Neural cell (in vitro differentiated cells): ENCODE measurements at regions not wholly inside any gene's neighbourhood (a gene's known extent, or its start where the extent isn't known, plus 50 kb on each side); places are given as distances from the start of the nearest gene placed in this dataset.

Experiments
- H2AFZ ChIP-seq: fragments of 200-600, 300-800 bp; sonication (generic), shearing (Covaris generic); 2 replicates; pipeline ENCODE4 v1.6.0; 2014; ENCODE audit warnings: low read depth, mild to moderate bottlenecking, antibody characterized with exemption, low read length, moderate library complexity
- H3F3A ChIP-seq: fragments of 200-600 bp; shearing (Covaris generic); 2 replicates; pipeline ENCODE4 v1.6.1; 2016; ENCODE audit warnings: mild to moderate bottlenecking, moderate library complexity, mixed read lengths, antibody characterized with exemption, low read length; ENCODE audit not compliant: insufficient read depth, poor library complexity, severe bottlenecking
- H3K27ac ChIP-seq: fragments of 200-600, 300-800 bp; sonication (generic), shearing (Covaris generic); 2 replicates; pipeline ENCODE4 v1.5.1; 2014; ENCODE audit warnings: mild to moderate bottlenecking, low read length, moderate library complexity
- H3K27me3 ChIP-seq: fragments of 300-800, 200-600 bp; sonication (generic), shearing (Covaris generic); 2 replicates; pipeline ENCODE4 v1.6.0; 2014; ENCODE audit warnings: mild to moderate bottlenecking, low read depth, low read length, moderate library complexity; ENCODE audit not compliant: insufficient read depth
- H3K36me3 ChIP-seq: fragments of 300-800, 200-600 bp; sonication (generic), shearing (Covaris generic); 2 replicates; pipeline ENCODE4 v1.5.1; 2014; ENCODE audit warnings: mild to moderate bottlenecking, antibody characterized with exemption, low read length, moderate library complexity; ENCODE audit not compliant: insufficient read depth
- H3K4me2 ChIP-seq: fragments of 300-800, 200-600 bp; sonication (generic), shearing (Covaris generic); 2 replicates; pipeline ENCODE4 v1.6.0; 2014; ENCODE audit warnings: mild to moderate bottlenecking, low read length
- H3K4me3 ChIP-seq: fragments of 300-800, 200-600 bp; sonication (generic), shearing (Covaris generic); 2 replicates; pipeline ENCODE4 v1.5.1; 2014; ENCODE audit warnings: mild to moderate bottlenecking, low read length, moderate library complexity
- H3K79me2 ChIP-seq: fragments of 200-600 bp; shearing (Covaris generic); replicated peaks from 2 replicates; pipeline ENCODE4 v1.6.0; 2014; ENCODE audit warnings: mild to moderate bottlenecking, low read length, moderate library complexity; ENCODE audit not compliant: insufficient read depth
- H3K9ac ChIP-seq: fragments of 300-800, 200-600 bp; sonication (generic), shearing (Covaris generic); 2 replicates; pipeline ENCODE4 v1.6.1; 2016; ENCODE audit warnings: mild to moderate bottlenecking, low read length, mixed read lengths
- H3K9me2 ChIP-seq: fragments of 200-600 bp; shearing (Covaris generic); 2 replicates; pipeline ENCODE4 v1.6.1; 2016; ENCODE audit warnings: mild to moderate bottlenecking, low read length, mixed read lengths; ENCODE audit not compliant: insufficient read depth
- H3K9me3 ChIP-seq: fragments of 200-600, 300-800 bp; sonication (generic), shearing (Covaris generic); 2 replicates; pipeline ENCODE4 v1.6.1; 2016; ENCODE audit warnings: mild to moderate bottlenecking, mixed run types, low read length, moderate library complexity, mixed read lengths
- H4K20me1 ChIP-seq: fragments of 200-600 bp; shearing (Covaris generic); 2 replicates; pipeline ENCODE4 v1.6.1; 2016; ENCODE audit warnings: mild to moderate bottlenecking, mixed run types; ENCODE audit not compliant: insufficient read depth
- CTCF ChIP-seq: fragments of 450-650 bp; IDR thresholded peaks from 2 replicates; pipeline ENCODE4 v1.5.1; 2014; ENCODE audit warnings: antibody characterized with exemption, mild to moderate bottlenecking, moderate library complexity; ENCODE audit not compliant: poor library complexity, severe bottlenecking
- EP300 ChIP-seq: fragments of 450-650 bp; conservative IDR thresholded peaks from 2 replicates; pipeline ENCODE4 v1.6.1; 2014; ENCODE audit warnings: antibody characterized with exemption, mild to moderate bottlenecking, moderate library complexity; ENCODE audit not compliant: poor library complexity, severe bottlenecking
- EZH2 ChIP-seq: fragments of 200-600, 300-800 bp; shearing (Covaris generic), sonication (generic); IDR thresholded peaks from 2 replicates; pipeline ENCODE4 v1.6.1; 2014; ENCODE audit warnings: antibody characterized with exemption, low read length, borderline replicate concordance, mild to moderate bottlenecking; ENCODE audit not compliant: insufficient read depth, poor library complexity, severe bottlenecking
- MXI1 ChIP-seq: fragments of 450-650 bp; conservative IDR thresholded peaks from 2 replicates; pipeline ENCODE4 v1.6.1; 2014; ENCODE audit warnings: antibody characterized with exemption, mild to moderate bottlenecking; ENCODE audit not compliant: poor library complexity, severe bottlenecking
- POLR2AphosphoS5 ChIP-seq: IDR thresholded peaks from 2 replicates; pipeline ENCODE4 v1.6.1; 2012
- RAD21 ChIP-seq: fragments of 450-650 bp; conservative IDR thresholded peaks from 2 replicates; pipeline ENCODE4 v1.6.1; 2014; ENCODE audit warnings: antibody characterized with exemption, mild to moderate bottlenecking, moderate library complexity
- REST ChIP-seq: IDR thresholded peaks from 2 replicates; pipeline ENCODE4 v1.6.1; 2012; ENCODE audit warnings: borderline replicate concordance
- SMC3 ChIP-seq: fragments of 450-650 bp; conservative IDR thresholded peaks from 2 replicates; pipeline ENCODE4 v1.6.1; 2014; ENCODE audit warnings: antibody characterized with exemption, mild to moderate bottlenecking, moderate library complexity; ENCODE audit not compliant: poor library complexity
- TAF1 ChIP-seq: IDR thresholded peaks from 2 replicates; pipeline ENCODE4 v1.6.1; 2012; ENCODE audit warnings: low read depth

DNA sequence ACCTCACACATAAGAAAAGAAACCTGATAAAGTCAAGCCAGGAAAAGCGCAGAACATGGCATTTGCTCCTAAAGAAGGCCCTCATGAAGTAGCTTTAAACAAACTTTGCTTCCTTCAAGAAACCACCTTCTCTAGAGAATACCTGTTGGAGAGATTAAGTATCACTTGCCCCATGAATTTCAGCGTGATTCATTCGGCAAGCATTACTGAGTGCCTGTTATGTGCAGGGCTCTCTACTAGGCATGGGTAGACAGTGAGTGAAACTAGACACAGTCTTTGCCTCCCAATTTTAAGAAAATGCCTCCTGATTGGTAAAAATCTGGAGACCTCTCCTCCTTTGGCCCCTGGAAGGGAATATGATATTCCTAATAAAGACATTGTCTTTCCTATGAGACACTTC, 475.8 kb upstream of the NBEA start:
- Histone ChIP-seq H4K20me1 (no peaks in the 10 kb centered on the region), H3K4me2 (no peak overlapping the region), H3K9ac (no peak overlapping the region), H2AFZ (no peak overlapping the region), H3K27me3 (no peaks in the 10 kb centered on the region), H3K27ac (no peak overlapping the region), H3K4me3 (no peak overlapping the region), H3K79me2 (no peaks in the 10 kb centered on the region), H3F3A (no peaks in the 10 kb centered on the region), H3K9me3 (no peaks in the 10 kb centered on the region), H3K36me3 (no peaks in the 10 kb centered on the region), H3K9me2 (no peaks in the 10 kb centered on the region)
- no peak for TF ChIP-seq CTCF
- TF ChIP-seq MXI1: no peak
- no peak for TF ChIP-seq EP300
- no peak for TF ChIP-seq EZH2
- TF ChIP-seq SMC3: no peak
- TF ChIP-seq RAD21: no peak
- TF ChIP-seq POLR2AphosphoS5: no peak
- TF ChIP-seq TAF1: no peak
- TF ChIP-seq REST: no peak

- Histone ChIP-seq H3K27me3 (no peaks in the 10 kb centered on the region), H3K36me3 (no peaks in the 10 kb centered on the region), H3K27ac (no peak overlapping the region), H3K9me3 (no peaks in the 10 kb centered on the region), H2AFZ (no peak overlapping the region), H3K4me2 (no peak overlapping the region), H3K9me2 (no peaks in the 10 kb centered on the region), H3K9ac (no peak overlapping the region), H3F3A (no peaks in the 10 kb centered on the region), H4K20me1 (no peaks in the 10 kb centered on the region), H3K79me2 (no peaks in the 10 kb centered on the region), H3K4me3 (no peak overlapping the region)
- no peak for TF ChIP-seq POLR2AphosphoS5
- no peak for TF ChIP-seq EP300
- TF ChIP-seq RAD21: no peak
- no peak for TF ChIP-seq SMC3
- TF ChIP-seq REST: no peak
- no peak for TF ChIP-seq EZH2
- TF ChIP-seq TAF1: no peak
Observed at GRCh38 chr13:34467450-34468083, 474.5 kb upstream of the NBEA start.
